Embryonic facial prominence (tissue), 1 donor: ENCODE measurements at regions not wholly inside any gene's neighbourhood (a gene's known extent, or its start where the extent isn't known, plus 50 kb on each side); places are given as distances from the start of the nearest gene placed in this dataset.
A peak's percentile ranks its signal among the peaks of the same experiment; 100 is the strongest.

ENCODE experiments used
- DNase-seq: peaks from one replicate; pipeline ENCODE4 v3.0.0-alpha.2; 2016; ENCODE audit errors: extremely low spot score

DNA sequence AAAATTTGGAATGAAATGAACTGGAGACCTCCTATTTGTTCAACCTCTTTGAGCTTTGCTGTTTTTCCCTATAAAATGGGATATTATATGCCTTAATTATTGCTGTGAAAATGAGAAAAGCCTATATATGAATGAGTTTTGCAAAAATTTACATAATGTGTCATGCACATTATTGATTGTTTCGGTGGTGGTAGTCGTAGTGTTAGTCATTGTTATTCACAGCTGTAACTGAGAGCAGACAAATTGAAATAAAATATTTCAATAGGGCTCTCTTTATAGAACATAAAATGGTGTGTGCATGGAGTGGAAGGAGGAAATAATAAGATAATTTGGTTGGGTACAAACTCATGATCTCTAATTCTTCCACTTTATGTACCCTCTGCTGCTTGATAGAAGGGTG, 153.7 kb upstream of the GADL1 start:
- no peak for DNase-seq

DNA sequence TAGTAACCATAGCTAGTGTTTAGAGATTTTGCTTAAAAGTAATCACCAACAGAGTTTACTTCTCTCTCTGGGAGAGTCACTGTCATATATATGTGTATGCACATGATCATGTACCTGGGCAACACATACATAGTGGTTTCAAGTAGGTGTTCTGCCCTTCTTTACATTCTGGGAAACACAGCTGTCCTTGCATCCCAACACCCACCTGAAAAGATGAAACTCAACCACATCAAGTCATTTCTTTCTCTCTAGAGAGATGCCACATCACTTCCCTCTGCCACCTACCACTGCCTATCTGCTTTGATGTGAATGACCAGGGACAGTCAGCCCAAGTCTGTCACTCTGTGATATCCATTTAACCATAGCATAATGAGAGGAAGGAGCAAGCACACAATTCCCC, 155.8 kb upstream of the GADL1 start:
- no peak for DNase-seq

DNA sequence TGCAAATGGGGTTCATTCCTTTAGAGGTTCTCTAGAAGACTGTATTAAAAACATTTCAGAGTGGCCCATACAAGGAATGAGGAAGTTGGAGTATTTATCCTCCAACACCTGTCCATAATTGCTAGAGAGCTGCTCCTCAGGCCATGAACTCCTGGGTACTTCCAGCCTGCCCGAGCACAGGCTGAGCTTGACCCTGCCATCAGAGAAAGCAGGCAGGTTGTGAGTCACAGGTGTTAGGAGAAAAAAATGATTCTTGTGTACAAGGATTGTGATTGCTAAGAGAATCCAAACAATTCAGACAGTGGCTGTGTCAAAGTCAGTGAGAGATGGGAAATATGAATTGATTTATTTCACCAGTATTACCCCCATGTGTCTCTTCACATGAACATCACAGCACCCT, 156.8 kb upstream of the GADL1 start:
- no peak for DNase-seq

DNA sequence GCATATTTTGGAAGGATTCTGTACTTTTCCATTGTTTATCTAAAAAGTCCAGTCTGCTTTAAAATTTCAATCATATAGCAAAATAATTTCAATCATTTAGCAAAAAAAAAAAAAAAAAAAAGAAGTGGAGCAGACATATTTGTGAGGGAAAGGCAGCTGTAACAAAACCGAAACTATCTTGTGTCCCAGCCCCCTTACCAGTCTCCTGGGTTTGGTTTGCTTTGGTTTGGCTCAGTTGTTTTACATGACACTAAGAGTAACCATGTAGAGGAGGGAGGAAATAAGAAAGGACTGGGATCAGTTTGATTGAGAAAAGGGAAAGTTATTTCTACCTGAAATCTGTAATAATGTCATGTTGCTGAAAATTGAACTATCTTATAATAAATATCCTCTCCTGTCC, 158.8 kb upstream of the GADL1 start:
- DNase-seq, result no peak

DNA sequence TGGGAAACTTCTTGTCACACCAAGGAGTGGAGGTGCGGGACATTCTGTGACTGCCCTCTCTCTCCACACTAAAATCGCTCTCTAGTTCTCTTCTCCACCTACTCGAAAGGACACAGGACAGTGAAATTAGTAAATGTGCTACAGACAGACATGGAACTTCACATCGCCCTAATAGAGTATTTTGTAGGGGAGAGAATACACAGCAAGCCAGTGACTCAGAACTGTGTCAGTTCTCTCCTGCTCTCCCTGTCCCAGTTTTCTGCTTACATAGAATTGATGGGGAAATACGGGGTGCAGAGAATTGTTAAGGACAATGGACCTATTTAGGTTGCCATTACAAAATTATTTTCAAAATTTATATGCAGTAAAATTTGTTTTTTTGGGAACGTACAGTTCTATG, 159.6 kb upstream of the GADL1 start:
- DNase-seq, result no peak

DNA sequence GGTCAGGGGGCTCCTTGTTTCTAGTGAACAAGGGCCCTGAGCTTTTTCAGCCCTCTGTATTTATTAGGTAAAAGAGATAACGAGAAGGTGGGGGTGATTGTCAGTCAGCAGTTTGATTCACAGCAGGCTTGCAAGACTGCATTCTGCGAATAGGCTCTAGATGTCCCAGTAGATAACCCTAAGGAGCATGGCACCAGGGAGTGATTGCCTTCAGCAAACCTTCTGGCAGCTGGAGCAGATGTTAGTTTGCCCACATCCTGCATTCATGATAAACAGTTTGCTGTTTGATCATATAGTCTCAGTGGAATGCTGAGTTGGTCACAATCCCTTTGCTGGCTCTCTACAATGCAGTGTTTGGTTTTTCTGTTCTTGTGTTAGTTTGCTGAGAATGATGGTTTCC, 161.3 kb upstream of the GADL1 start:
- no peak for DNase-seq

DNA sequence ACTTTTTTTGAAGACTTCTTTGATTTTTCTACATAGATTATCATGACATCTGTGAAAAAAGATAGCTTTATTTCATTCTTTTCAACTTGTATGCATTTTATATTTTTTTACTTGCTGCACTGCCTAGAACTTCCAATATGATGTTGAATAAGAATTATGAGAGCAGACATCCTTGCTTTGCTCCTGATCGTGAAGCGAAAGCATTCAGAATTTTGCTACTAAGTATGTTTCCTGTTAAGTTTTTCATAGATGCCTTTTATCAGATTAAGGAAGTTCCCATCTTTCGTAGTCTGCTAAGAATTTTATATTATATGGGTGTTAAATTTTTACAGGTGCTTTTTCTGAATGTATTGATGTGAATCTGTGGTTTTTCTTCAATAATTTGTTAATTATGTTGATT, 163.4 kb upstream of the GADL1 start:
- no peak for DNase-seq

DNA sequence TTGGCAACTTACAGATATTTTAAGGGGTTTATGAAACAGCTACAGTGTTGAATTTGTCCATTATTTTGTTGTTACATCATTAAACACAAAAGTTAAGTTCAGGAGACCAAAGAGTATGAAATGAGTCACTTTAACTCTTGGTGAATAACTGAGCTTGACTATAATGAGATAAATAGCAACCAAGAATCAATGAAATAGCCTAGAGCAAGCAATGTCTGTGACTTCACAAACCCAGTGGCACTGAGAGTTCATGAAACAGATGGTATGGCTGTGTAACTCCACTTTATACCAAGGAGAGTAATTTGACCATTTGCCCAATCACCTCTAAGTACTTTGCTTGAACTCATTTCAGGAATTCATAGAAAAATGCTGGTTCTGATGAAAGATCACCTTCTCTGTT, 169.6 kb upstream of the GADL1 start:
- no peak for DNase-seq

DNA sequence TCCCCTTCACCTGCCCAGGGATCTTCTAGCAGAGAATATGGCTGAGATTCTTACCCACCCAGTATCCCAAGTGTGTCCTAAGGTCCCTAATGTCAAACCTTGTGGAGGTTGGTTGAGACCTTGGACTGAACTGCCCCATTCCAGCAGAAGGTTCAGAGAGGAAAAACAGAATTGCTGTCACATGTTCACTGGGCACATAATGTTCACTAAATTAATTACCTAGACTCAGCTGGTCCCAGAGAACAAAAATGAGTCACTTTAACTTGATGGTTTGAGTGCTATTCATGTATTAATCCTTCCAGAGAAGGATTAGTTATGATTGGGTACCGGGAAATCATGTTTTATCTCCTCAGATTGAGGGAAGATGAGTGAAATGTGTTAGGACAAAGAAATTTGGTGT, 171.3 kb upstream of the GADL1 start:
- DNase-seq, result no peak

DNA sequence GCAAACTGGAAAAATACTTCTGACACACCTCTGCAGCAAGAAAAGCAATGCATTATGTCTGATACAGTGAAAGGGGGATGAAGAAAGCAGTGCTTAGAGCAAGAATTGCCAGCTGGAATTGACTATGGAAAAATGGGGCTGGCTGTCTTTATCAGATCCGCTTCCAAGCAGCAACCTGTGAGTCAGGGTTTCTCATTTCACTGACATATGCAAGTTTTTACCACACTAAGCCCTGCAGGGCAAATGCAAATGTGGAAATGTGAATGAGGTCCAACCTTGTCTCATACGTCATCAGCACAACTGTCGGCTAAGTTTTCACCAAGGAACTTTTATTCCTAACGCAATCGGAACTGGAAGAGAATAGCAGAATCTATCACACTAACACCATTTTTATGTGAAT, 172.5 kb upstream of the GADL1 start:
- peak; percentile 50 for DNase-seq

DNA sequence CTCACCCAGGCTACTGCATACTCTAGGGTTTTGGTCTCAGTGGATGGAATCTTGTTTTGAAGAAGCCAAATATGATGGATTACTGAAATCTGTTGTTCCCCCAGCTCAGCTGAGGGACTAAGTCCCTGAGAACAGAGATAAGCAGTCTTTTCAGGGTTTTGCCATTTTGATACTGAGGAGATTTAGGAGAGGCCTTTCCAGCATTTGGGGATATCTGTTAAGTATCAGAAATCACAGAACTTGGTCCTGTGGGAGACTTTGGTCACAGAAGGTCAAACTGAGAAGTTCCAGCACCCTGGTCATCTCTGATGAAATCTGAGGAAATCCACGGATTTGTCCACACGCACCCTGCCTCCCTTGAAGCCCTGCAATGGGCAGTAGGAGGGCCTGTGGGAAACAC, 181.0 kb upstream of the GADL1 start:
- DNase-seq, result no peak

DNA sequence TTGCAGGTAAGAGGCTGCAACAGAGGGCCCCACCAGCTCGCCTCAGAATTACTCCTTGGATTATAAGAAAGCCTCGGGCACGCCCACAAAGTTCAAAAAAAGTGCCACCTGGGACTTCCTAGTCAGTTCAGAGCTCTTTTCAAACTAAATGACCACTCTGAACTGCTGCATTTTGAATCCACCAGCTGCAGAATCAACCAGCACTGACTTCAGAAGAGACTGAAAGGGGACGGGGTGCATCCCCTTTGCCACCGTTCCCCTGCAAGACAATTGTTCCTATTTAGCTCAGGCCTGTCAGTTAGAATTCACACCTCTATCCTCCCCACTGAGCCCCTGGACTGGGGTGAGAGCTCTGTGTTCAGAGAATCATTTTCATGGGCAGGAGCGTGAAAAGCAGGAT, 181.4 kb upstream of the GADL1 start:
- DNase-seq, result no peak

DNA sequence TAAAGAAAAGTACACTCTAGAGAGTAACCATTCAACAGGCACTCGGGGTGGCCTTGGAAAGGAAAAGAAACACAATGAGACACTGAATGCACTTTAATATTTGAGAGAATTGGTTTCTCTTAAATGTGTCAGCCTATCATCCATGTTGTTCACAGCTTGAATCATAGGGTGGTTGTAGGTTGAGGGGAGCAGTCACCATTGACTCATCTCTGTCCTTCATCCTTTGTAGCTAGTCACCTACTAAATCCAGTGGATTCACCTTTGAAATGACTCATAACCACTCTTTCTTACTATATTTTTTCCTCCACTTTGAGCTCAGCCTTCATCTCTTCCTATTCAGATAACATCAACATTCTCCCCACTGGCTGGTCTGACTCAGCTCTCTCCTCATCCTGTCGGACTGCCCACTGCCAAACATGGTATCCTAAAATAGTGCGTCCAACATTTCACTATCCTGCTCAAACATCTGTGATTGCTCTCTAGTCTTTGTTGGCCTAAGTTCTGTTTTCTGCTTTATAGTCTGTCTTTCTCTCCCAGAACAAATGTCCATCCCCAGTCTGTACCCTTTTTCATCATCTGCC, 182.7 kb upstream of the GADL1 start:
- DNase-seq, result no peak

DNA sequence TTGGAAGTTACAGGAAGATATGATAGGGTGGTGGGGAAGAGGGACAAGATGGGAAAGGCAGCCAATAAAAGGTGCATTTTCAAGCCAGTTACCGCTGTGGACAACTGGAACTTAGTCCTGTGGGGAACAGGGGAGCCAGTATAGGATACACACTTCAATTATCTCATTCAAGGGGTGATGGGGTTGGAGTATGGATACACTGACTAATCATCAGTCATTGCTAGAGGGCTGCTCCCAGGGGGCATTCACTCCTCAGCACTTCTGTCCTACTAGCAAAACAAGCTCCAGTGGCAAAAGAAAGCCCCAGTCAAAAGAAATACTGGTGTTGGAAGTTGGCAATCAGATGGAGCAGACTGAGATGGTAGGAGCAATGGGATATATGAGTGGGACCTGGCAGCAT, 183.4 kb upstream of the GADL1 start:
- DNase-seq, result no peak

DNA sequence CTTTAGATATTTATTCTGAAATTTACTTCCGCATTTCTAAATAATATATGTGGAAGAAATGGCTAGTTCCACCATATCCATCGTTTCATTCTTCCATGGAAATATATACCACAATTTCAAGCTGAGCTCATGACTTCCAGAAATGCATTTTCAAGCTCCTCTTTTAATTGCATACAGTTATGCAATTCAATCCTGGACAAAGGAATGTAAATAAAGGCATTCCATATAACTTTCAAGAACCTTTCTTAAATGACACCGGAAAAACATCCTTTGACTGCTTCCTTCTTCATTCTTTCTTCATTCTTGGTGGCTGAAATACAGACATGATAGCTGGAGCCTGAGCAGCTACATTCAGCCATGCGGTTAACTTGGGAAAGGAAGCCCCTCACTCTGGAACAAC, 185.2 kb upstream of the GADL1 start:
- no peak for DNase-seq

DNA sequence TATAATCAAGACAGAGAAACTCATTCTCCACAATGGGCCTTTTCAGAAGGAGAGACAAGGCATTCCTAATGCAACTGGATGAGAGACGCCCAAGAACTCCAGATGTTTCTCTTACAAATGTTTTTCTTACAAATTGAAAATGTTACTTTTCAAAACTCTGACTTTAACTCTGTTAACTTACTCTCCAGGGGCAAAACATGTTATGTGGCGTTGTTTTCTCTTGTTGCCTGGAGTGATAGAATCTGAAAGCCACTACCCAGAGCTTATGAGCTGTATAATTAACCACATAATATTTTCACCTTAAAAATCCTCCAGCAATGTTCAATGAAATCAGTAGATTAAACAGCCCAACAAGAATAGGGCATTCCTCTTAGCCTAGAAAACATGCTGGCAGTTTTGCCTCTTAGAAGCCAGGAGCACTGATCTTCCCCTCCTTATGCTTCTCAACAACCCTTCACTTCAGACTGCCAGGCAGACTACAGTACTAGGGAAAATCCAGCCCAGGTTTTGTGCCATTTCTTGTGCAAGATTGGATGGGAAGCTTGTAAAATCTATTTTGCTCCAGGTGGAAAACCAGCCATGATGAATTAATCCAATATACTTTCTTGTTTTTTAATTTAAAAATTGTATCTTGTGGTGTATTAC, 186.7 kb upstream of the GADL1 start:
- DNase-seq, result peak; percentile 26

DNA sequence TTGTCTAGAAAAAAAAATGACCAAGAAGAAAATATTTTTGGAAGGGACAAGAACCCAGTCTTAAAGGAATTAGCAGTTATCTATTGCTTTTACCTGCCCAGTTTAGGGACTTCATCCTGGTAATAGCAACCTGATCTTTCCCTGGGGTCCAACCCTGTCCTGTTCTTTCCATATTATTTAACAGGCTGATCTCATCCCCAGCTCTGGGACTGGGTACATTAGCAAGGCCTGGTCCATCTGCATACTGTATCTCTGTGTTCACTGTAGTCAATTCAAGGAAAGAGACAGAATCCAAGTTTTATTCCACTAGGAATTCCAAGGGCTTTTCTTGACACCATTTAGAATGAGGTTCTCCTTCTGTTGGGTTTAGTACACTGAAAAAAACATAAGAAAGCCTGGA, 191.7 kb upstream of the GADL1 start:
- DNase-seq, result no peak

DNA sequence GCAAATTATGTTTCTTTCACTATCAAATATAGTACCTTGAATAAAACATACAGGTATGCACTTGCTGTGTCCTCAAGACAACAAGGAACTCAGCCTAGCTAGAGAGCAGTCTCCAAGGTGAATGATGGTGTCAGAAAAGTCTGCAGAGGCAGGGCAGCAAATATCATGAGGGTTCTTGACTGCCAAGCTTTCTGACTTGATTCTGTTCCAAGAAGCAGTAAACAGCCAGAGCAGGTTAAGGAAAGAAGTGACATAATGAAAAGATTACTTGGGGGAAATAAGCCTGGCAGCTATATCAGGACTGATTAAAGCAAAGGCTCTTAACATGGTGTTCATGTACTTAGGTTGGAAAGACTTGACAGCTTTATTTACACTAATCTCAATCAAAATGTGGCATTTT, 192.2 kb upstream of the GADL1 start:
- DNase-seq, result no peak

DNA sequence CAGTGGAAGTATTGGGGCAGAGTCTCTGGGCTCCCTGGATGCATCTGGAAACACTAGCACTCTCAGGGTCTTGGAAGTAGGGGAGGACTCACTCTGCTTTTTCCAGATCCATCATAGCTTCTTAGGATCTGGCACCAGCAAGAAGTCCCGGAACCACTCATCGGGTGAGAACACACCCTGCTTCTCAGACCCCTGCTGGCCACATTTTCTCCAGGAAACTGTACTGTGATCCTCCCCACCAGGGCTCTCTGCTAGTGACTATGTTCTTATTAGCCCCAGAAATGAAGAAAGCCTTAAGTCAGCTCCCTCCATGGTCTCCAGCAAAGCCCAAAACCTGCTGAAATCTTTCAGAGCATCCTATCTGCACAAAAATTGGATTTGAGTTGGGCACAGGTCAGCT, 197.3 kb upstream of the GADL1 start:
- no peak for DNase-seq

DNA sequence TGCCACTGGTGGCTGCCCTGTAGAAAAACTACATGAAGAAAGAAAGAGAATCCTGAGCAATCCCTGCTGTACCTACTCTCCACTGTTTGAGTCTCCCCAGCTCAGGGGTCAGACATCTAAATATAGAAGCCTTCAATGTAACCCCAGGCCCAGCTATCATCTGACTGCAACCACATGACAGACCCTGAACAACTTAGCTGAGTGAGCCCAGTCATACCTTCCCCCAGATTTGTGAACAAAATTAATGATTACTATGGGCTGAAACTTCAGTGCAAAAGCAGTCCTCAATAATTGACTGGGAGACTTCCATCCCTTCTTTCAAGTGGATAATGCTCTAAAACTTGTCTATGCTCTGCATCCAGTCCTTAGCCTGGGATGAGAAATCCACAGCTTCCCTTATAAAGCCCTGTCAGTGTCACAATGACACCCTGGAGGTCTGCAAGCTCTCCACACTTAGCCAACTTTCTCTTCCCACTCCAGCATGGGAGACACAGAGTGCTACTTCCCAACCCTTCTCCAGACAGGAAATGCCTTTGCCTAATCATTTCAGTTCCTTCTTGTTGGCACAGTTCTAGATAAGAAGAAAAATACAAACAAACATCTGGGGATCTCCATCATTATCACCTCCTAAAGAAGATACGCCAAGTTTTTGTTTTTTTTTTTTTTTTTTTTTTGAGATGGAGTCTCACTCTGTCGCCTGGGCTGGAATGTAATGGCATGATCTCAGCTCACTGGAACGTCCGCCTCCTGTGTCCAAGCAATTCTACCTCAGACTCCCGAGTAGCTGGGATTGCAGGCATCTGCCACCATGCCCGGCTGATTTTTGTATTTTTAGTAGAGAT, 198.5 kb upstream of the GADL1 start:
- no peak for DNase-seq

DNA sequence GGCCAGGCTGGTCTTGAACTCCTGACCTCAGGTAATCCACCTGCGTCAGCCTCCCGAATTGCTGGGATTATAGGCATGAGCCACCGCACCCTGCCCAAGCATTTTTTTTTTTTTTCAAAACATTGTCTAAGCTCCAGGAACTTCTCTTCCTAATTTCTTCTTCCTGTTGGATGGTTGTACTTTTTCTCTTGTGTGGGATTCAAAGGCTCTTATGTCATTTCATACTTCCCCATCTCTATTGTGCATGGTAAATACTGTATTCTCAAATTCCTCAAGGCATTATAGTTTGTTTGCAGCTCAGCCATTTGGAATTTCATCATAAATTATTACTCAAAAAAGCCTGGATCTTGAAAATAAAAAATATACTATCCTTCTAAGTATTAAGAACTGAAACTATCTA, 199.1 kb upstream of the GADL1 start:
- no peak for DNase-seq

DNA sequence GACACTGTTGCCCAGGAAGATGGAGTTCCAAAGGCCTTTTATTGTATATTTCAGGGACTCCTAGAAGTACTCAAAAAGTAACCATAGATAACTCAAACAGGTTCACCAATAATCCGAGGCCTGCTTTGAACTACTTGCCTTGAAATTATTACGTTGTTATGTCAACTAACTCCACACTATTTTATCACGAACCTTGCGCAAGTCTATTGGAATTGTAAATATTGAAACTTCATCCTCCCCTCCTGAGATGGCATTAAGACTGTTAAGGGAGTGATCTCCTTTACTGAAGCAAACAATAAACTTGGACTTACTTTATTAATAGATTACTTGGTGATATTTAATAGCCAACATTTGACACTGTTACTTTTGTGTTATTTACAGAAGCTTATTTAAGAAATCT, 199.6 kb upstream of the GADL1 start:
- no peak for DNase-seq

DNA sequence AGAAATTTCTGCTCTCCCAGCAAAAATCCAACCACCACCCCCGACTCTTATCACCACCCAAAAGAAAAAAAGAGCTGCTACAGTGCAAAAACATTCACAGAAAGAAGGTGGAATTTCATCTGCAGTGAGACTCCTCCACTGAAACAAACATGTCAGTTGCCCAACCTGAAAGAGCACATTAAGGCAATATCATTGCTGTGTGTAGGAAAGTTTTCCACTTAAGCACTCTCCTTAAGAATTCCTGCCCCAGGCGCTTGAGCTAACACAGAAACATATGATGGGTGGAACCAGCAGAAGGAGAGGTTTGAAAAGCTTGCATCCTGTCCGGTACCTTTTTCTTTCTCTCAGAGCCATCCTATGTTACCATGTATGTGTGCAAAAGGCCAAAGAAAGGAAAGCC, 200.8 kb upstream of the GADL1 start:
- no peak for DNase-seq
